NCI-H1417 (cell line): ENCODE measurements at regions not wholly inside any gene's neighbourhood (a gene's known extent, or its start where the extent isn't known, plus 50 kb on each side); places are given as distances from the start of the nearest gene placed in this dataset.
A peak's percentile ranks its signal among the peaks of the same experiment; 100 is the strongest.
"Not testable (repeated sequence)": the region's sequence is repeated elsewhere in the genome, so short reads cannot be mapped to it uniquely, and the experiment has no call there.

Source experiments
- DNase-seq, 3 experiments: peaks; one replicate each; lab custom pipeline; 2025; lab: John Stamatoyannopoulos, UW

- DNase-seq: no peak
Measured at GRCh38 chr4:64727960-64728359, 318.7 kb upstream of the TECRL start.

- DNase-seq: not testable (repeated sequence)
Measured at GRCh38 chr4:64727391-64727790, 318.1 kb upstream of the TECRL start.

GRCh38 chr4:64724689-64725088 lies 315.4 kb upstream of the TECRL start:
- DNase-seq: no peak

GRCh38 chr4:64721106-64721505 lies 311.9 kb upstream of the TECRL start:
- no peak for DNase-seq

- peak in 1 of 3 experiments; percentile 15 for DNase-seq
Measured at GRCh38 chr4:64718091-64718490, 308.8 kb upstream of the TECRL start.

- DNase-seq: peak in 2 of 3 experiments; percentile 34 to 37
Measured at GRCh38 chr4:64715741-64716140, 306.5 kb upstream of the TECRL start.

- peak in 2 of 3 experiments; percentile 30 to 68 for DNase-seq
Measured at GRCh38 chr4:64713256-64713840, 304.1 kb upstream of the TECRL start.

- DNase-seq: no peak
Measured at GRCh38 chr4:64712590-64712989, 303.3 kb upstream of the TECRL start.

GRCh38 chr4:64705989-64706388 lies 296.7 kb upstream of the TECRL start:
- no peak for DNase-seq

- DNase-seq: no peak
Measured at GRCh38 chr4:64698171-64698570, 288.9 kb upstream of the TECRL start.

- no peak for DNase-seq
Measured at GRCh38 chr4:64682946-64683345, 273.7 kb upstream of the TECRL start.

GRCh38 chr4:64682481-64682880 lies 273.2 kb upstream of the TECRL start:
- no peak for DNase-seq

- DNase-seq: not testable (repeated sequence)
Measured at GRCh38 chr4:64673121-64673520, 263.9 kb upstream of the TECRL start.

GRCh38 chr4:64670647-64671046 lies 261.4 kb upstream of the TECRL start:
- DNase-seq: no peak

- no peak for DNase-seq
Measured at GRCh38 chr4:64643841-64644240, 234.6 kb upstream of the TECRL start.

- DNase-seq: no peak
Measured at GRCh38 chr4:64642936-64643335, 233.7 kb upstream of the TECRL start.

GRCh38 chr4:64640402-64640801 lies 231.2 kb upstream of the TECRL start:
- DNase-seq: not testable (repeated sequence)

GRCh38 chr4:64625438-64625837 lies 216.2 kb upstream of the TECRL start:
- no peak for DNase-seq

- DNase-seq: peak in 1 of 3 experiments; percentile 62
Measured at GRCh38 chr4:64617800-64618199, 208.6 kb upstream of the TECRL start.

GRCh38 chr4:64614276-64614675 lies 205.0 kb upstream of the TECRL start:
- no peak for DNase-seq

GRCh38 chr4:64613046-64613445 lies 203.8 kb upstream of the TECRL start:
- DNase-seq: no peak

GRCh38 chr4:64598066-64598465 lies 188.8 kb upstream of the TECRL start:
- no peak for DNase-seq

GRCh38 chr4:64594723-64595122 lies 185.5 kb upstream of the TECRL start:
- DNase-seq: no peak

GRCh38 chr4:64588507-64588906 lies 179.3 kb upstream of the TECRL start:
- DNase-seq: no peak
